Endodermal cell (in vitro differentiated cells): ENCODE measurements at regions not wholly inside any gene's neighbourhood (a gene's known extent, or its start where the extent isn't known, plus 50 kb on each side); places are given as distances from the start of the nearest gene placed in this dataset.

Experiments used
- DNase-seq: peaks from one replicate; pipeline ENCODE4 v3.0.0-alpha.2; 2017
- H3K27ac ChIP-seq: 2 replicates; pipeline ENCODE4 v1.5.1; 2013; ENCODE audit warnings: mild to moderate bottlenecking, low read depth, low read length, moderate library complexity
- H3K27me3 ChIP-seq: 2 replicates; pipeline ENCODE4 v1.6.1; 2013; ENCODE audit warnings: mild to moderate bottlenecking, low read length, moderate library complexity; ENCODE audit not compliant: insufficient read depth, control insufficient read depth, poor library complexity, severe bottlenecking
- H3K36me3 ChIP-seq: 2 replicates; pipeline ENCODE4 v1.7.0; 2013; ENCODE audit warnings: mild to moderate bottlenecking, low read length, moderate library complexity; ENCODE audit not compliant: control insufficient read depth, insufficient read depth
- H3K4me1 ChIP-seq: one replicate; pipeline ENCODE4 v1.7.0; 2013; ENCODE audit warnings: low read length; ENCODE audit not compliant: control insufficient read depth, insufficient read depth
- H3K4me3 ChIP-seq: 2 replicates; pipeline ENCODE4 v1.5.1; 2013; ENCODE audit warnings: mild to moderate bottlenecking, low read length, moderate library complexity
- H3K9ac ChIP-seq: 2 replicates; pipeline ENCODE4 v1.6.1; 2013; ENCODE audit warnings: mild to moderate bottlenecking, low read length, moderate library complexity; ENCODE audit not compliant: poor library complexity, severe bottlenecking; ENCODE audit errors: extremely low read depth
- H3K9me3 ChIP-seq: 2 replicates; pipeline ENCODE4 v1.6.1; 2013; ENCODE audit warnings: mild to moderate bottlenecking, low read length, moderate library complexity; ENCODE audit not compliant: control insufficient read depth
- H3K27ac Mint-ChIP-seq: 2 replicates; pipeline ENCODE4 v1.8.0; 2020; ENCODE audit warnings: mixed read lengths
- H3K27me3 Mint-ChIP-seq: 2 replicates; pipeline ENCODE4 v1.8.0; 2021; ENCODE audit warnings: mild to moderate bottlenecking, mixed read lengths; ENCODE audit not compliant: insufficient read depth
- H3K36me3 Mint-ChIP-seq: 2 replicates; pipeline ENCODE4 v1.8.0; 2020; ENCODE audit warnings: low read depth, mixed read lengths
- H3K4me1 Mint-ChIP-seq: 2 replicates; pipeline ENCODE4 v1.8.0; 2020; ENCODE audit warnings: mixed read lengths
- H3K4me3 Mint-ChIP-seq: 2 replicates; pipeline ENCODE4 v1.8.0; 2020; ENCODE audit warnings: mild to moderate bottlenecking, moderate library complexity, mixed read lengths
- H3K9me3 Mint-ChIP-seq: 2 replicates; pipeline ENCODE4 v1.8.0; 2020; ENCODE audit warnings: mild to moderate bottlenecking, mixed read lengths
- CTCF ChIP-seq: fragments of 200-600 bp; sonication (generic); conservative IDR thresholded peaks from 2 replicates; pipeline ENCODE4 v1.5.0; 2021; ENCODE audit warnings: antibody characterized with exemption, mild to moderate bottlenecking
- whole genome bisulfite sequencing, 2 experiments: methylation state at CpG; one replicate each; pipeline versions ENCODE4 v1.1.5 to v1.1.7; 2013; ENCODE audit warnings: missing lambda C conversion rate in 2 of 2, mixed read lengths in 1 of 2; ENCODE audit not compliant: insufficient coverage in 1 of 2, insufficient read length in 1 of 2; 5-methylcytosine and 5-hydroxymethylcytosine counted together

- Mint-ChIP-seq H3K9me3 (no peaks in the 10 kb centered on the region), H3K4me1 (peaks cover 9% of the 10 kb centered on the region), H3K27me3 (no peaks in the 10 kb centered on the region), H3K36me3 (no peaks in the 10 kb centered on the region), H3K4me3 (no peak overlapping the region), H3K27ac (no peak overlapping the region)
- TF ChIP-seq CTCF: no peak
- Histone ChIP-seq H3K9ac (no peak overlapping the region), H3K36me3 (no peaks in the 10 kb centered on the region), H3K4me1 (no peaks in the 10 kb centered on the region), H3K27me3 (no peaks in the 10 kb centered on the region), H3K4me3 (no peak overlapping the region), H3K27ac (no peak overlapping the region), H3K9me3 (peaks cover 5% of the 10 kb centered on the region)
- 86% methylated on average over 1 to 2 of the region's 3 CpGs for WGBS, 2 experiments
- DNase-seq: no peak
Measured at GRCh38 chr2:160701822-160702221, 208.2 kb upstream of the RBMS1 start.

GRCh38 chr2:160702754-160703153 is 209.1 kb upstream of the RBMS1 start:
- H3K27me3 ChIP-seq: no peaks in the 10 kb centered on the region
- no peak overlapping the region for H3K4me3 Mint-ChIP-seq
- no peak for TF ChIP-seq CTCF
- DNase-seq: no peak
- 81 to 100% methylated on average over 1 of the region's 1 CpG for WGBS, 2 experiments
- H3K36me3 ChIP-seq: no peaks in the 10 kb centered on the region
- no peak overlapping the region for H3K27ac Mint-ChIP-seq
- H3K9me3 ChIP-seq: peaks cover 15% of the 10 kb centered on the region
- peaks cover 9% of the 10 kb centered on the region for H3K4me1 Mint-ChIP-seq
- no peaks in the 10 kb centered on the region for H3K4me1 ChIP-seq
- no peaks in the 10 kb centered on the region for H3K27me3 Mint-ChIP-seq
- H3K9ac ChIP-seq: no peak overlapping the region
- no peak overlapping the region for H3K27ac ChIP-seq
- H3K9me3 Mint-ChIP-seq: peaks cover under 1% of the 10 kb centered on the region
- no peak overlapping the region for H3K4me3 ChIP-seq
- no peaks in the 10 kb centered on the region for H3K36me3 Mint-ChIP-seq

GRCh38 chr2:160703648-160704585 is 210.3 kb upstream of the RBMS1 start:
- Histone ChIP-seq H3K9ac (no peak overlapping the region), H3K4me3 (no peak overlapping the region), H3K9me3 (peaks cover 26% of the 10 kb centered on the region), H3K27ac (no peak overlapping the region), H3K4me1 (no peaks in the 10 kb centered on the region), H3K36me3 (no peaks in the 10 kb centered on the region), H3K27me3 (no peaks in the 10 kb centered on the region)
- 35 to 50% methylated on average over 7 to 8 of the region's 8 CpGs for whole genome bisulfite sequencing, 2 experiments
- Mint-ChIP-seq H3K27me3 (no peaks in the 10 kb centered on the region), H3K36me3 (no peaks in the 10 kb centered on the region), H3K9me3 (peaks cover 8% of the 10 kb centered on the region), H3K4me3 (no peak overlapping the region), H3K27ac (no peak overlapping the region), H3K4me1 (peaks cover 9% of the 10 kb centered on the region)
- TF ChIP-seq CTCF: no peak
- DNase-seq: peak; percentile 54
